ENCODE measurements at regions not wholly inside any gene's neighbourhood (a gene's known extent, or its start where the extent isn't known, plus 50 kb on each side); places are given as distances from the start of the nearest gene placed in this dataset.

DNA sequence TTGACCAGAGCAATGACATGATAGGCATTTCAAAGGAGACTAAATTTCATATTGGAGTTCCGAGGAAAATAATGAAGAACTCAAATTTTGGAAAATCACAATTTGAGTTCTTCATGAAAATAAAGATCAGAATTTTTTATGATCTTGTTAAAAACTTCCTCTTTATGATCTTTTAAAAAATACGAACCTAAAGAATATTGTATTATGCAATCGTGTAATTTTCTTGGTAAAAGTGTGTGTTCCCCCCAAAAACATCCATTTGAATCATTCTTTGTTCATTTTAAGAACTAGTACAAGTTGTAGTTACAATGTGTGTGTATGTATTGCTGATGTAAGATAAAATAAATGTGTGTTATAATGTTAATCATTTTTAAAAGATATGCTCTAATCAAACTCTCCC, 79.3 kb upstream of the PDK4 start:
- TF ChIP-seq CTCF (IDR thresholded peaks at IDR 0.05) (no peak), EZH2 (IDR thresholded peaks at IDR 0.05) (no peak)
